ENCODE measurements at regions not wholly inside any gene's neighbourhood (a gene's known extent, or its start where the extent isn't known, plus 50 kb on each side); places are given as distances from the start of the nearest gene placed in this dataset.
"Not testable (repeated sequence)": the region's sequence is repeated elsewhere in the genome, so short reads cannot be mapped to it uniquely, and the experiment has no call there.

DNA sequence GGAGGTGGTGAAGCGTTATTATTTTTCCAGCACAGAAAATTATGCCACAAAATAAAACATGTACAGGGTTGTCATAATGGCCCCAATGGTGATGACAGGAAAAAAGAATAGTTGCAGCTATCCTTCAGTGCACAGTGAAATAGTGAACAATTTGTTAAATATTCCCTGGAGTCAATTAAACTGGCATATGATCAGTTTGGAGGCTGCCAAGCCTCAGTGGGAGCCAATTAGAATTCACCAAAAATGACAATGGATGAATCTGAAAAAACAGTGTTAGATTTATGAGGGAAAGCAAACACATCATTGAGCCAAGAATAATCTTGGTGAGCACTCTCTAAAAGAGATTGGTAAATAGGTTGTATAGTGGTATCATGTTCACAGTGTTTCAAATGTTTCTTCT, 146.3 kb downstream of the OTUD1 start:
- Histone ChIP-seq H3K27me3 (ENCODE audit: control insufficient read depth, insufficient read depth, low read length) (no peaks in the 10 kb centered on the region), H3K27ac (ENCODE audit: low read depth, low read length) (no peak overlapping the region), H3K4me3 (ENCODE audit: low read depth, low read length) (no peak overlapping the region), H3K9me3 (ENCODE audit: control insufficient read depth, insufficient read depth, low read length) (peaks cover 4% of the 10 kb centered on the region; the same call in 1 of the 2 replicates)
- no peak for DNase-seq (ENCODE audit: low read depth, low spot score)
- ChIA-PET POLR2A (no interaction called here), CTCF (no interaction called here)
- TF ChIP-seq, protein P1, sequence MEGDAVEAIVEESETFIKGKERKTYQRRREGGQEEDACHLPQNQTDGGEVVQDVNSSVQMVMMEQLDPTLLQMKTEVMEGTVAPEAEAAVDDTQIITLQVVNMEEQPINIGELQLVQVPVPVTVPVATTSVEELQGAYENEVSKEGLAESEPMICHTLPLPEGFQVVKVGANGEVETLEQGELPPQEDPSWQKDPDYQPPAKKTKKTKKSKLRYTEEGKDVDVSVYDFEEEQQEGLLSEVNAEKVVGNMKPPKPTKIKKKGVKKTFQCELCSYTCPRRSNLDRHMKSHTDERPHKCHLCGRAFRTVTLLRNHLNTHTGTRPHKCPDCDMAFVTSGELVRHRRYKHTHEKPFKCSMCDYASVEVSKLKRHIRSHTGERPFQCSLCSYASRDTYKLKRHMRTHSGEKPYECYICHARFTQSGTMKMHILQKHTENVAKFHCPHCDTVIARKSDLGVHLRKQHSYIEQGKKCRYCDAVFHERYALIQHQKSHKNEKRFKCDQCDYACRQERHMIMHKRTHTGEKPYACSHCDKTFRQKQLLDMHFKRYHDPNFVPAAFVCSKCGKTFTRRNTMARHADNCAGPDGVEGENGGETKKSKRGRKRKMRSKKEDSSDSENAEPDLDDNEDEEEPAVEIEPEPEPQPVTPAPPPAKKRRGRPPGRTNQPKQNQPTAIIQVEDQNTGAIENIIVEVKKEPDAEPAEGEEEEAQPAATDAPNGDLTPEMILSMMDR (IDR thresholded peaks at IDR 0.05; ENCODE audit: low read depth, low read length) = no peak

- CTCF ChIA-PET = no interaction called here
- TF ChIP-seq, protein P1 (IDR thresholded peaks at IDR 0.05; ENCODE audit: low read depth, low read length) = no peak
- POLR2A ChIA-PET = no interaction called here
- peaks cover 4% of the 10 kb centered on the region; the same call in 1 of the 2 replicates for H3K9me3 ChIP-seq (ENCODE audit: control insufficient read depth, insufficient read depth, low read length)
- H3K27me3 ChIP-seq (ENCODE audit: control insufficient read depth, insufficient read depth, low read length) = no peaks in the 10 kb centered on the region
- no peak overlapping the region for H3K4me3 ChIP-seq (ENCODE audit: low read depth, low read length)
- no peak overlapping the region for H3K27ac ChIP-seq (ENCODE audit: low read depth, low read length)
- DNase-seq (ENCODE audit: low read depth, low spot score) = no peak
Observed at GRCh38 chr10:23585666-23586065, 146.8 kb downstream of the OTUD1 start.

- H3K9me3 ChIP-seq (ENCODE audit: control insufficient read depth, insufficient read depth, low read length) = peaks cover 13% of the 10 kb centered on the region
- H3K4me3 ChIP-seq (ENCODE audit: low read depth, low read length); POLR2A ChIA-PET; CTCF ChIA-PET; H3K27ac ChIP-seq (ENCODE audit: low read depth, low read length); H3K27me3 ChIP-seq (ENCODE audit: control insufficient read depth, insufficient read depth, low read length); DNase-seq (ENCODE audit: low read depth, low spot score): not testable (repeated sequence)
Observed at GRCh38 chr10:23595278-23595677, 156.4 kb downstream of the OTUD1 start.

- no peak for DNase-seq (ENCODE audit: low read depth, low spot score)
- no peaks in the 10 kb centered on the region for H3K27me3 ChIP-seq (ENCODE audit: control insufficient read depth, insufficient read depth, low read length)
- H3K4me3 ChIP-seq (ENCODE audit: low read depth, low read length) = no peak overlapping the region
- TF ChIP-seq, protein P1 (IDR thresholded peaks at IDR 0.05; ENCODE audit: low read depth, low read length) = no peak
- ChIA-PET CTCF (no interaction called here), POLR2A (no interaction called here)
- H3K9me3 ChIP-seq (ENCODE audit: control insufficient read depth, insufficient read depth, low read length) = peaks cover 8% of the 10 kb centered on the region; the same call in 1 of the 2 replicates
- H3K27ac ChIP-seq (ENCODE audit: low read depth, low read length) = no peak overlapping the region
Observed at GRCh38 chr10:23604613-23605012, 165.7 kb downstream of the OTUD1 start.

- H3K27ac ChIP-seq (ENCODE audit: low read depth, low read length) = no peak overlapping the region
- no peaks in the 10 kb centered on the region for H3K27me3 ChIP-seq (ENCODE audit: control insufficient read depth, insufficient read depth, low read length)
- peaks cover 8% of the 10 kb centered on the region; the same call in 1 of the 2 replicates for H3K9me3 ChIP-seq (ENCODE audit: control insufficient read depth, insufficient read depth, low read length)
- TF ChIP-seq, protein P1 (IDR thresholded peaks at IDR 0.05; ENCODE audit: low read depth, low read length) = no peak
- DNase-seq (ENCODE audit: low read depth, low spot score) = no peak
- ChIA-PET POLR2A (no interaction called here), CTCF (no interaction called here)
- no peak overlapping the region for H3K4me3 ChIP-seq (ENCODE audit: low read depth, low read length)
Observed at GRCh38 chr10:23606456-23606855, 167.6 kb downstream of the OTUD1 start.

DNA sequence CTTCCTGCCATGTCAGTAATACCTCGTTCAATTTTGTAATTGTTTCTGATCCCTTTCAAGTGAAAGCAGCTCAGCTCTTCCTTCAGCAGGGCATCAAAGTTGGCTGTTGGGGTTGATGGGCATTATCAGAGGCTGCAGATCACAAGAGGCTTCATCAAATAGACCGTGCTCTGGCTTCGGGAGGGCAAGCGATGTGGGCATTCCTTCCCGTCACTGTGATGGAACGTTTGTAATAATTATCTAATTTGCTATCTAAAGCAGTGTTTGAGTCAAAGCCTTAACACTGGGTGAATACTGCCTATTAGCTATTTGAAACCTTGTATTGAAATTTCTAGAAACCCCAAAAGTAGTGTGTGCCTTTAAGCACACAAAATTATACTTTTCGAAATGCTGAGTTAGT, 170.1 kb downstream of the OTUD1 start:
- H3K27me3 ChIP-seq (ENCODE audit: control insufficient read depth, insufficient read depth, low read length) = no peaks in the 10 kb centered on the region
- ChIA-PET POLR2A (no interaction called here), CTCF (no interaction called here)
- H3K9me3 ChIP-seq (ENCODE audit: control insufficient read depth, insufficient read depth, low read length) = peaks cover 13% of the 10 kb centered on the region; the same call in 1 of the 2 replicates
- H3K27ac ChIP-seq (ENCODE audit: low read depth, low read length) = no peak overlapping the region
- no peak for DNase-seq (ENCODE audit: low read depth, low spot score)
- TF ChIP-seq, protein P1 (IDR thresholded peaks at IDR 0.05; ENCODE audit: low read depth, low read length) = no peak
- no peak overlapping the region for H3K4me3 ChIP-seq (ENCODE audit: low read depth, low read length)
